SU-DHL-6 (cell line): ENCODE measurements at regions not wholly inside any gene's neighbourhood (a gene's known extent, or its start where the extent isn't known, plus 50 kb on each side); places are given as distances from the start of the nearest gene placed in this dataset.

ENCODE experiments used
- EZH2phosphoT487 ChIP-seq: fragments of 200-600 bp; sonication (generic), shearing (Covaris generic); conservative IDR thresholded peaks from 2 replicates; pipeline ENCODE4 v1.6.1; 2018; ENCODE audit warnings: mild to moderate bottlenecking, antibody characterized with exemption, low read length, moderate library complexity, mixed read lengths
- TF ChIP-seq, protein P1 (sequence below): fragments of 200-600 bp; sonication (generic); IDR thresholded peaks from one replicate; pipeline ENCODE4 v1.5.1; 2017; ENCODE audit warnings: antibody characterized with exemption, mild to moderate bottlenecking, low read length, moderate library complexity; ENCODE audit not compliant: insufficient read depth, poor library complexity, severe bottlenecking

DNA sequence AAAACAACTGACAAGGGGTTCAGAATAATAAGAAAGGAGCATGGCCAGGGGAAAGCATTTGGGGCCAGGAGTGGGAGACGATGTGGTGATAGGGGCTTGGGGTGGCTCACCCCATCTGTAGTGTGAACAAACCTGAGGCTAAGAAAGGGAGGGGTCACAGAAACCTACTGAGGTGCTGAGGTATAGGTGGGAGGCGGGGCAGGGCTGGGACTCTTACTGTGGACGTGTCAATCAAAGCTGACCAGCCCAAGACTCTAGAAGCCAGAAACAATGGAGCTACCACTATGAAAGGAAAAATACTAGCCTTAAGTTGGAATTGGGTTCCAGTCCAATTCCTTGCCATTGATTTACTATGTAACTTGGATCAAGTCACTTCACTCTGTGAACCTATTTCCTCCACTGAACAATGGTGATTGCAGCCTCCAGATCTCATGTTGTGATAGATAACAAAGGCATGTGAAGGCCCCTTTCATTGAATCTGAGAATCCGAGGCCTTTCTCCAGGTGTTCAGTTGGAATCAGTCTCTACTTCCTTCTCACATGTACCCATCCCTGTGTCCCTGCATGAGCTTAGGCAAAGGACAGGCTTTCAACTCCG, 260.9 kb upstream of the HES1 start:
- TF ChIP-seq, protein P1, sequence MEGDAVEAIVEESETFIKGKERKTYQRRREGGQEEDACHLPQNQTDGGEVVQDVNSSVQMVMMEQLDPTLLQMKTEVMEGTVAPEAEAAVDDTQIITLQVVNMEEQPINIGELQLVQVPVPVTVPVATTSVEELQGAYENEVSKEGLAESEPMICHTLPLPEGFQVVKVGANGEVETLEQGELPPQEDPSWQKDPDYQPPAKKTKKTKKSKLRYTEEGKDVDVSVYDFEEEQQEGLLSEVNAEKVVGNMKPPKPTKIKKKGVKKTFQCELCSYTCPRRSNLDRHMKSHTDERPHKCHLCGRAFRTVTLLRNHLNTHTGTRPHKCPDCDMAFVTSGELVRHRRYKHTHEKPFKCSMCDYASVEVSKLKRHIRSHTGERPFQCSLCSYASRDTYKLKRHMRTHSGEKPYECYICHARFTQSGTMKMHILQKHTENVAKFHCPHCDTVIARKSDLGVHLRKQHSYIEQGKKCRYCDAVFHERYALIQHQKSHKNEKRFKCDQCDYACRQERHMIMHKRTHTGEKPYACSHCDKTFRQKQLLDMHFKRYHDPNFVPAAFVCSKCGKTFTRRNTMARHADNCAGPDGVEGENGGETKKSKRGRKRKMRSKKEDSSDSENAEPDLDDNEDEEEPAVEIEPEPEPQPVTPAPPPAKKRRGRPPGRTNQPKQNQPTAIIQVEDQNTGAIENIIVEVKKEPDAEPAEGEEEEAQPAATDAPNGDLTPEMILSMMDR = no peak
- TF ChIP-seq EZH2phosphoT487 = no peak
